Adrenal gland (tissue), 5 donors: ENCODE measurements at regions not wholly inside any gene's neighbourhood (a gene's known extent, or its start where the extent isn't known, plus 50 kb on each side); places are given as distances from the start of the nearest gene placed in this dataset.

ENCODE experiments used
- POLR2A ChIP-seq, 2 donors: fragments of 450-650 bp; IDR thresholded peaks; one replicate each; pipeline ENCODE4 v1.6.1; 2017; ENCODE audit warnings: antibody characterized with exemption in 2 of 2, mild to moderate bottlenecking in 2 of 2, moderate library complexity in 1 of 2
- TF ChIP-seq, protein P1 (sequence below), 6 experiments: fragments of 450-650 bp in 4 of 6; fragments of 200-600 bp in 2 of 6; sonication (generic) in 1 of 6; IDR thresholded peaks; 1 replicate in 5 of 6; 2 replicates in 1 of 6; pipeline versions ENCODE4 v1.5.1 to v1.8.0; 2016 to 2021; ENCODE audit warnings: antibody characterized with exemption in 6 of 6, mild to moderate bottlenecking in 2 of 6, moderate library complexity in 1 of 6
- donor health status: DM: no; HTN: no; CAD: no.

DNA sequence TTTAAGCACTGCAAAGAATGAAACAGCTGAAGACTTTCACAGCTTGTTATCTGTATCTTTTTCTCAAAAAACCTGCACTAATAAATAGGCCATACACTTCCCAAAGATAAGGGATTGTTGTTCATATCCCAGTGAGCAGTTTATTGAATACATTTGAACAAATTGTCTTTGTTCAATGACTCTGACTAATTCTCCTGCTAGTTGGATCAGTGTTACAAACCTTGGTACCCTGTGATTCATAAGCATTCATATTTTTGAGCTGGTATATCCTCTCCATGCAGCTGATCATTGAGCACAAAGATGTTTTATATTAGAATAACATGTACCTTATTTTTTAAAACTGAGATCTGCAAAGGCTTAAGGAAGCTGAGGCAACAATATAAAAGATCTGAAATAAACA, 58.9 kb upstream of the FSCB start:
- TF ChIP-seq, protein P1, sequence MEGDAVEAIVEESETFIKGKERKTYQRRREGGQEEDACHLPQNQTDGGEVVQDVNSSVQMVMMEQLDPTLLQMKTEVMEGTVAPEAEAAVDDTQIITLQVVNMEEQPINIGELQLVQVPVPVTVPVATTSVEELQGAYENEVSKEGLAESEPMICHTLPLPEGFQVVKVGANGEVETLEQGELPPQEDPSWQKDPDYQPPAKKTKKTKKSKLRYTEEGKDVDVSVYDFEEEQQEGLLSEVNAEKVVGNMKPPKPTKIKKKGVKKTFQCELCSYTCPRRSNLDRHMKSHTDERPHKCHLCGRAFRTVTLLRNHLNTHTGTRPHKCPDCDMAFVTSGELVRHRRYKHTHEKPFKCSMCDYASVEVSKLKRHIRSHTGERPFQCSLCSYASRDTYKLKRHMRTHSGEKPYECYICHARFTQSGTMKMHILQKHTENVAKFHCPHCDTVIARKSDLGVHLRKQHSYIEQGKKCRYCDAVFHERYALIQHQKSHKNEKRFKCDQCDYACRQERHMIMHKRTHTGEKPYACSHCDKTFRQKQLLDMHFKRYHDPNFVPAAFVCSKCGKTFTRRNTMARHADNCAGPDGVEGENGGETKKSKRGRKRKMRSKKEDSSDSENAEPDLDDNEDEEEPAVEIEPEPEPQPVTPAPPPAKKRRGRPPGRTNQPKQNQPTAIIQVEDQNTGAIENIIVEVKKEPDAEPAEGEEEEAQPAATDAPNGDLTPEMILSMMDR (IDR thresholded peaks at IDR 0.05) = no peak
- TF ChIP-seq POLR2A (IDR thresholded peaks at IDR 0.05) = no peak
